Activated CD4-positive, alpha-beta T cell treated with anti-CD3 and anti-CD28 coated beads, Interleukin-2, amount 10 ng/mL, durations not matched to agents 7 days and 5 days (primary cell): ENCODE measurements at regions not wholly inside any gene's neighbourhood (a gene's known extent, or its start where the extent isn't known, plus 50 kb on each side); places are given as distances from the start of the nearest gene placed in this dataset.

Experiments
- CTCF ChIA-PET: fragments of 350-600 bp; sonication (Branson Sonifier 250); formaldehyde crosslinking; loops from one replicate; lab custom pipeline; 2021; ENCODE audit warnings: antibody characterized with exemption; lab: Charles Lee
- POLR2A ChIA-PET: fragments of 350-600 bp; sonication (Branson Sonifier 250); formaldehyde crosslinking; loops from one replicate; lab custom pipeline; 2021; ENCODE audit warnings: antibody characterized with exemption; lab: Charles Lee
- DNase-seq: peaks from one replicate; pipeline ENCODE4 v3.0.0-alpha.2; 2020
- H3K27ac Mint-ChIP-seq: one replicate; pipeline ENCODE4 v1.8.0; 2021; ENCODE audit warnings: mild to moderate bottlenecking, moderate library complexity, mixed read lengths
- H3K27me3 Mint-ChIP-seq: one replicate; pipeline ENCODE4 v1.8.0; 2021; ENCODE audit warnings: mixed read lengths
- H3K36me3 Mint-ChIP-seq: one replicate; pipeline ENCODE4 v1.8.0; 2021; ENCODE audit warnings: low read depth, mixed read lengths
- H3K4me1 Mint-ChIP-seq: one replicate; pipeline ENCODE4 v1.8.0; 2021; ENCODE audit warnings: mixed read lengths
- H3K4me3 Mint-ChIP-seq: one replicate; pipeline ENCODE4 v1.8.0; 2021; ENCODE audit warnings: mild to moderate bottlenecking, moderate library complexity, mixed read lengths
- H3K9me3 Mint-ChIP-seq: one replicate; pipeline ENCODE4 v1.8.0; 2021; ENCODE audit warnings: mixed read lengths

GRCh38 chr16:85178006-85178591, 65.8 kb upstream of the CIBAR2 start:
- CTCF ChIA-PET: no interaction called here
- Mint-ChIP-seq H3K36me3 (no peaks in the 10 kb centered on the region), H3K4me1 (no peaks in the 10 kb centered on the region), H3K9me3 (peaks cover 3% of the 10 kb centered on the region), H3K4me3 (no peak overlapping the region), H3K27me3 (peaks cover 19% of the 10 kb centered on the region), H3K27ac (no peak overlapping the region)
- no peak for DNase-seq
- POLR2A ChIA-PET: no interaction called here

GRCh38 chr16:85178596-85178995, 66.3 kb upstream of the CIBAR2 start:
- no peak overlapping the region for H3K4me3 Mint-ChIP-seq
- H3K27me3 Mint-ChIP-seq: peaks cover 17% of the 10 kb centered on the region
- H3K27ac Mint-ChIP-seq: no peak overlapping the region
- ChIA-PET CTCF (no interaction called here), POLR2A (no interaction called here)
- peaks cover 5% of the 10 kb centered on the region for H3K9me3 Mint-ChIP-seq
- no peaks in the 10 kb centered on the region for H3K4me1 Mint-ChIP-seq
- DNase-seq: no peak
- H3K36me3 Mint-ChIP-seq: no peaks in the 10 kb centered on the region

GRCh38 chr16:85179344-85180046, 67.2 kb upstream of the CIBAR2 start:
- Mint-ChIP-seq H3K4me3 (no peak overlapping the region), H3K9me3 (peaks cover 10% of the 10 kb centered on the region), H3K27me3 (peaks cover 12% of the 10 kb centered on the region), H3K27ac (no peak overlapping the region), H3K4me1 (no peaks in the 10 kb centered on the region), H3K36me3 (no peaks in the 10 kb centered on the region)
- no peak for DNase-seq
- POLR2A ChIA-PET: no interaction called here
- CTCF ChIA-PET: interaction anchor here (0.7 kb wide), 1 partner anchor 938 kb away, joined by 3 read pairs; no protein-coding TSS in a partner anchor

- POLR2A ChIA-PET: no interaction called here
- no peaks in the 10 kb centered on the region for H3K36me3 Mint-ChIP-seq
Observed at GRCh38 chr16:85180047-85180826, 68.0 kb upstream of the CIBAR2 start.

GRCh38 chr16:85180827-85181738, 68.8 kb upstream of the CIBAR2 start:
- Mint-ChIP-seq H3K9me3 (peaks cover 16% of the 10 kb centered on the region), H3K36me3 (no peaks in the 10 kb centered on the region), H3K27ac (no peak overlapping the region), H3K27me3 (peaks cover 10% of the 10 kb centered on the region), H3K4me3 (no peak overlapping the region), H3K4me1 (no peaks in the 10 kb centered on the region)
- DNase-seq: no peak
- POLR2A ChIA-PET: no interaction called here
- CTCF ChIA-PET: no interaction called here

More at GRCh38 chr16:85180047-85180826, 68.0 kb upstream of the CIBAR2 start:
- no peaks in the 10 kb centered on the region for H3K4me1 Mint-ChIP-seq
- peaks cover 16% of the 10 kb centered on the region for H3K9me3 Mint-ChIP-seq
- CTCF ChIA-PET: no interaction called here
- no peak for DNase-seq
- H3K27ac Mint-ChIP-seq: no peak overlapping the region
- H3K27me3 Mint-ChIP-seq: peaks cover 10% of the 10 kb centered on the region
- H3K4me3 Mint-ChIP-seq: no peak overlapping the region

- no peak for DNase-seq
- POLR2A ChIA-PET: no interaction called here
- H3K36me3 Mint-ChIP-seq: no peaks in the 10 kb centered on the region
- no peak overlapping the region for H3K27ac Mint-ChIP-seq
- peaks cover 16% of the 10 kb centered on the region for H3K9me3 Mint-ChIP-seq
- no peaks in the 10 kb centered on the region for H3K4me1 Mint-ChIP-seq
- CTCF ChIA-PET: no interaction called here
- H3K27me3 Mint-ChIP-seq: peaks cover 6% of the 10 kb centered on the region
- H3K4me3 Mint-ChIP-seq: no peak overlapping the region
Observed at GRCh38 chr16:85181739-85182129, 69.5 kb upstream of the CIBAR2 start.

GRCh38 chr16:85182286-85182685, 70.0 kb upstream of the CIBAR2 start:
- H3K4me1 Mint-ChIP-seq: no peaks in the 10 kb centered on the region
- H3K36me3 Mint-ChIP-seq: no peaks in the 10 kb centered on the region
- DNase-seq: no peak
- H3K9me3 Mint-ChIP-seq: peaks cover 16% of the 10 kb centered on the region
- ChIA-PET CTCF (no interaction called here), POLR2A (no interaction called here)
- no peak overlapping the region for H3K4me3 Mint-ChIP-seq
- no peak overlapping the region for H3K27ac Mint-ChIP-seq
- H3K27me3 Mint-ChIP-seq: peaks cover 3% of the 10 kb centered on the region

GRCh38 chr16:85182774-85183173, 70.5 kb upstream of the CIBAR2 start:
- no peaks in the 10 kb centered on the region for H3K27me3 Mint-ChIP-seq

GRCh38 chr16:85183564-85183963, 71.3 kb upstream of the CIBAR2 start:
- DNase-seq: no peak
- no peak overlapping the region for H3K4me3 Mint-ChIP-seq
- CTCF ChIA-PET: no interaction called here
- H3K36me3 Mint-ChIP-seq: no peaks in the 10 kb centered on the region
- peaks cover 16% of the 10 kb centered on the region for H3K9me3 Mint-ChIP-seq
- no peaks in the 10 kb centered on the region for H3K4me1 Mint-ChIP-seq
- no peak overlapping the region for H3K27ac Mint-ChIP-seq
- POLR2A ChIA-PET: no interaction called here
- no peaks in the 10 kb centered on the region for H3K27me3 Mint-ChIP-seq

More at GRCh38 chr16:85182774-85183173, 70.5 kb upstream of the CIBAR2 start:
- ChIA-PET CTCF (no interaction called here), POLR2A (no interaction called here)
- Mint-ChIP-seq H3K36me3 (no peaks in the 10 kb centered on the region), H3K4me1 (no peaks in the 10 kb centered on the region), H3K9me3 (peaks cover 16% of the 10 kb centered on the region), H3K4me3 (no peak overlapping the region), H3K27ac (no peak overlapping the region)
- no peak for DNase-seq

GRCh38 chr16:85184404-85184803, 72.1 kb upstream of the CIBAR2 start:
- POLR2A ChIA-PET: no interaction called here
- Mint-ChIP-seq H3K27ac (no peak overlapping the region), H3K36me3 (no peaks in the 10 kb centered on the region), H3K27me3 (peaks cover 6% of the 10 kb centered on the region), H3K4me1 (no peaks in the 10 kb centered on the region), H3K9me3 (peaks cover 16% of the 10 kb centered on the region), H3K4me3 (no peak overlapping the region)
- CTCF ChIA-PET: interaction anchor here (1.4 kb wide), 1 partner anchor 47 kb away, joined by 3 read pairs; no protein-coding TSS in a partner anchor
- no peak for DNase-seq

GRCh38 chr16:85185303-85186100, 73.2 kb upstream of the CIBAR2 start:
- Mint-ChIP-seq H3K27ac (no peak overlapping the region), H3K9me3 (peaks cover 16% of the 10 kb centered on the region), H3K36me3 (no peaks in the 10 kb centered on the region), H3K27me3 (peaks cover 11% of the 10 kb centered on the region), H3K4me3 (no peak overlapping the region), H3K4me1 (no peaks in the 10 kb centered on the region)
- ChIA-PET CTCF (interaction anchor here (1.4 kb wide), 1 partner anchor 46 kb away, joined by 3 read pairs; no protein-coding TSS in a partner anchor), POLR2A (no interaction called here)
- DNase-seq: no peak

- Mint-ChIP-seq H3K4me1 (no peaks in the 10 kb centered on the region), H3K27ac (no peak overlapping the region), H3K4me3 (no peak overlapping the region), H3K36me3 (no peaks in the 10 kb centered on the region), H3K9me3 (peaks cover 16% of the 10 kb centered on the region), H3K27me3 (peaks cover 11% of the 10 kb centered on the region)
- CTCF ChIA-PET: interaction anchor here (0.6 kb wide), 1 partner anchor 440 kb away, joined by 5 read pairs; no protein-coding TSS in a partner anchor
- DNase-seq: no peak
- POLR2A ChIA-PET: no interaction called here
Observed at GRCh38 chr16:85187002-85187401, 74.7 kb upstream of the CIBAR2 start.
